Renal cortical epithelial cell (primary cell): ENCODE measurements at regions not wholly inside any gene's neighbourhood (a gene's known extent, or its start where the extent isn't known, plus 50 kb on each side); places are given as distances from the start of the nearest gene placed in this dataset.

Source experiments
- DNase-seq: peaks from one replicate; pipeline ENCODE4 v3.0.0-alpha.2; 2011; ENCODE audit warnings: low read depth

DNA sequence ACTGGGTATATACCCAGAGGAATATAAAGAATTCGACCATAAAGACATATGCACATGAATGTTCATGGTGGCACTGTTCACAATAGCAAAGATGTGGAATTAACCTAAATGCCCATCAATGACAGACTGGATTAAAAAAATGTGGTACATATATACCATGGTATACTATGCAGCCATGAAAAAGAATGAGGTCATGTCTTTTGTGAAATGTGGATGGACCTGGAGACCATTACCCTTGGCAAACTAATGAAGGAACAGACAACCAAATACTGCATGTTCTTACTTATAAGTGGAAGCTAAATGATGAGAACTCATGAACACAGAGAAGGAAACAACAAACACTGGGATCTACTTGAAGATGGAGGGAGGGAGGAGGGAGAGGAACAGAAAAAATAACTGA, 186.7 kb upstream of the SSTR4 start:
- no peak for DNase-seq

DNA sequence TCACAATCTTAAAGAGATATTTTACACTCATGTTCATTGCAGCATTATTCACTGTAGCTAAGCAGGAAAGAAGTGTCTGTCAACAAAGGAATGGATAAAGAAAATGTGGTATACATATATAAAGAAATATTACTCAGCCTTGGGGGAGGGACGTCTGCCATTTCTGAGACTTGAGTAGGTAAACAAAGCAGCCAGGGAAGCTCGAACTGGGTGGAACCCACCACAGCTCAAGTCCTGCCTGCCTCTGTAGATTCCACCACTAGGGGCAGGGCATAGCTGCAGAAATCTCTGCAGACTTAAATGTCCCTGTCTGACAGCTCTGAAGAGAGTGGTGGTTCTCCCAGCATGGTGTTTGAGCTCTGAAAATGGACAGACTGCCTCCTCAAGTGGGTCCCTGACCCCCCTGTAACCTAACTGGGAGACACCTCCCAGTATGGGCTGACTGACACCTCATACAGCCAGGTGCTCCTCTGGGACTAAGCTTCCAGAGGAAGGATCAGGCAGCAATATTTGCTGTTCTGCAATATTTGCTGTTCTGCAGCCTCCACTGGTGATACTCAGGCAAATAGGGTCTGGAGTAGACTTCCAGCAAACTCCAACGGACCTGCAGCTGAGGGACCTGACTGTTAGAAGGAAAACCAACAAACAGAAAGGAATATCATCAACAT, 183.3 kb upstream of the SSTR4 start:
- DNase-seq: peak; percentile 19

DNA sequence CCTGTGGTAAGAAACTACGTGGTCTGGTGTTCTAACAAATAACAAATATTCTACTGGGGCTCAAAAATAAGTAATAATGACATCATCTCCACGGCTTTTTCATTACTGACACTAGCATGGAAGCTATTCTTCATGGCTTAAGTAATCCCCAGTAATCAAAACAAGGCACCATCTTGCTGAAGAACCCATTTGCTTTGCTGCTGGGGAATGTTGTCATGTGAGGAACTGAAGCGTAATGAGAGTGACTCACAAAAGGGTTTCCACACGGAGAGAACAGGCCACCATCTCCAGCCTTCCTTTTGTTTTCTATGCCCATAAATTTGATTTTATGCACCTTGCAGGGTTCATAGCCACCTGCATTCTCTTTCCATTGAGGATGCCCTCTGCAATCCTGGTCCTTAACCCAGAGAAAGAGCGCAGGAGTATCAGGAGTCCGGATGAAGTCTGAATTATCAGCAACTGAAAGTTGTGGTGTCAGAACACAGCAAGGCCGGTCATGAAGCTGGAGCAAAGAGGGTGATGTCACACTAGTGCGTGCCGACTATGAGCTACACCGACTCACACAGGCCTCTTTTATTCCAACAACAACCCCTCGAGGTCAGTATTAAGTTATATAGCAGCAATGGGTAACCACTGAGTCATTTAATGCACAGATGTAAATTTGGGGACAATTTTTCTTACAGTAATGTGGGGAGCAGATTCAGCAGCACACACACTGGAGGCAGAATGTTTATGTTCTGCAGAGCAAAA, 173.7 kb upstream of the SSTR4 start:
- DNase-seq: peak; percentile 33

DNA sequence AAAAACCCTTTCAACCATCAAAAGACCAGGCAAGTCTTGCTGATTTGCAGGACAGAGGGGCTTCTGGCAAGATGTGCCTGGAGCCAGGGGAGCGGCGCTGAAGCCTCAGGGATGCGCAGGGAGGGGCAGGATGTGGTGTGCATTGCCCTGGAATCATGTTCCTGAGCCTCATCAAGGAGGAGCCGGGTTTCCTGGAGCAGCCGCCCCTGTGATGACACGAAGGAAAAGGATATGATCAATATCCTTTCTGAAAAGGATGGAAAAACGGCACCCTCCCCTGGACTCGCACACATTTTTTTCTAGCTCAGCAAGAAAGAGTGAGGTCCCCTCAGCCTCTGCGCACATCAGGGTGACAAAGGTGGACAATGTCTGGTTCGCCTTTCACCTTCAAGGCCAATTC, 173.1 kb upstream of the SSTR4 start:
- no peak for DNase-seq

DNA sequence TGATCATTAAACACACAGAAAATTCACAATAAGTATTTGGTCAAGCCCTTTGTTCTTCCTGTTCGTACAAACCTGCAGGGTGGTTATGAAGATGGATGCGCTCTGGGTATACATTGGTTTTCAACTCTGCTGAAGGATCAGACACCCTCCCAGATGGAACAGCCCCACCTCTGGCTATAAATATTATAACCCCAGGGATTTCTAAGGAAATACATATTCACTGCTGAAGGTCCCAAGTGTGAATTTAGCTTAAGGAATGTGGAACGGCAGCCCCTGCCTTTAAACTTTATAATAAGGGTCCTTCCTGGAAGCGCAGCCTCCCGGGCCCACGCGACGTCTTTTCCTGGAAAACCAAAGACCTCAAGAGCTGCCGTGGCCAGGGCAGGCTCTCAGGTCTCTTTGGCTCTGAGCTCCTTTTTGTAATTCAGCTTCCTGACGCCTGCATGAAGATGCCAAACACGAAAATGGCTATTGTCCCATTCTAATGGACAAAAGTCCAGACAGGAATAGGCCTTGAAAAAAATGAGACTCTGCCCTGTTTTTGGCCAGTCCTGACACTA, 172.4 kb upstream of the SSTR4 start:
- no peak for DNase-seq

DNA sequence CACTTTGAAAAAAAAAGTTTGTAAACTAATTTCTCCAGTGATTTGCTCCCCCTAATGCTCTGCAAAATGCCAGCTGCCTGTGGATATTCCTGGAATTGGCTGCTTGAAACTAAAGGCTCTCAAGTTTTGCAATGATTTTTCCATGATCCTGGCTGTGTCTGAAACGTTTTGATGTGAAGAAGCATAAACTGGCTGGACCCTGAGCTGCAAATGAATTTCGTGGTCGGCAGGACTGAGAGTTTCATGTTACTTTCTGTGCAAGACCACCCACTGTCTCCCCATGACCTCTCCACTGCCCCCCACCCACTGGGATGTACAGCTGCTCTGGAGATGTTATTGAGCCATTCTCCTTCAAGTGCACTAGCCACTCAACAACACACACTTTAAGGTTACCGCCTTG, 171.3 kb upstream of the SSTR4 start:
- no peak for DNase-seq

DNA sequence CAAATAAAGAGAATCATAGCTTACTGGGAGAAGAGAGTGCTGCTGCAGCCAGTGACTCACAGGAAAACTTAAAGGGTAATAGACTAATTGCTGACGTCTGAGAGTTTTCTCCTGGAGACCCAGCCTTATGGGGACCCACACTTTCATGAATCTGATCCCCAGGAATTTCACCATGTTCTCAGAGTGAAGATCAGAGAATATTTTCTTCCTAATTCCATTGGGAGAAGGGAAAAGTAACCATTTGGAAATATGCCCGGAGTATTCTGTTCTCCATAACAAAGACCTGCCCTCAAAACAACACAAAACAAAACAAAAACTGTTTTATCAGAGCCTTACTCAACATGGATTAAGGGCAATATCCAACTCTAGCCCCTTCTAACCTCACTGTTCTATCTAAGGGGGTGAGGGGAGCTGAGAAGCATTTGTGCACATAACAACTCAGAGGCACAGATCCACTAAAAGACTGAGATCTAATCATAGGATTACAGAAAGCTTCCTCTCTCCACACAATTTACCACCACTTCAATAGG, 168.2 kb upstream of the SSTR4 start:
- DNase-seq: no peak

DNA sequence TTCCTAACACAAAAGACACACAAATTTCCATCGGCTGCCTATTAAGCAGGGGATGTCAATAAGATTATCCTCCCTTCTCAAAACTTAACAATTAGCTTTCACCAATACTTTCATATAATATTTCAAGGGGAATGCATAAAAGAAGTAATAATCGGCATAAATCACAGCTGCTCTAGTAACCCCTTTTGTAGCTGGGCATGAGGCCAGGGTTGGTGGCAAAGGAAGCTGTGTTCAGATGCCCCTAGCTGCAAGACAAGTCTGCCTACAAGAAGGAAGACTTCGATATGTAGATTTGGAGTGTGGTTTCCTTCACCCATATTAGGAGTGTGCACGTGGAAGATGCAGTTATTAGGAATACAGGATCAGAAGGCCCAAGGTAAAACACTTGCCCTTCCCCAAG, 156.9 kb upstream of the SSTR4 start:
- no peak for DNase-seq

DNA sequence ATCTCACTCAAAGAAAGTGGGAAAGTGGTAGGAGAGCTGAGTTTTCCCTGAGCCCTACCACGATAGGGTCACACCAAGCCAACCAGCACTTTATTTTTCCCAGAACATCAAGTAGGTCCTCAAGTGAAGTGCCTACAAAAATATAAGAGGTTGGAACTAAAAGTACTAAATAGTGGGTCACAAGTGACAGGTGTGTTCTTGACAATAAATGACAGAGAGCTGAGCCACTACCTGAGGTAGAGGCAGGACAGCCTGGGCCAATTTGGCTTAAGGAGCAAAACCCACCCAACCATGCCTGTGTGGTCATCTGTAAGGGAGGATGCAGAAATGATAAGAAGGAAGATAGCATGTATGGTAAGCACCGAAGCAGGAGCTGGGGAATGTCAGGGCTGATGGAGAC, 154.8 kb upstream of the SSTR4 start:
- no peak for DNase-seq

DNA sequence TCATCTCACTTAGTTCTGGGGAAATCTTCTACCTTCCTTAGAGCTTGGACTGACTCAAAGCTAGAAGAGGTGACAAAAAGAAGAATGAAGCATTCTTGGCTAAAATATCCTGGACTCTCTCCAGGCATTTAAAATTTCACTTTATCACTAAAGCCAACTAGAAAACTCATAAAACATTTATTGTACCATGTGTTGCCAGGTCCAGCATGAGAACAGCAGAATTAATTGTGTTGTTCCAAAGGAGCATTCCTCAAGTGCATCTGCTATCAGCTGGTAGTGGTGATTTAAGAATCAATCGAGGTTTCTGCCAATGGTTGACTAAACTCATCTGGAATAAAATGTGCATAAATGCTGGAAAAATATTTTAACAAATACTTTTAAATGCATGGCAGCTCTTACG, 147.3 kb upstream of the SSTR4 start:
- DNase-seq: no peak

DNA sequence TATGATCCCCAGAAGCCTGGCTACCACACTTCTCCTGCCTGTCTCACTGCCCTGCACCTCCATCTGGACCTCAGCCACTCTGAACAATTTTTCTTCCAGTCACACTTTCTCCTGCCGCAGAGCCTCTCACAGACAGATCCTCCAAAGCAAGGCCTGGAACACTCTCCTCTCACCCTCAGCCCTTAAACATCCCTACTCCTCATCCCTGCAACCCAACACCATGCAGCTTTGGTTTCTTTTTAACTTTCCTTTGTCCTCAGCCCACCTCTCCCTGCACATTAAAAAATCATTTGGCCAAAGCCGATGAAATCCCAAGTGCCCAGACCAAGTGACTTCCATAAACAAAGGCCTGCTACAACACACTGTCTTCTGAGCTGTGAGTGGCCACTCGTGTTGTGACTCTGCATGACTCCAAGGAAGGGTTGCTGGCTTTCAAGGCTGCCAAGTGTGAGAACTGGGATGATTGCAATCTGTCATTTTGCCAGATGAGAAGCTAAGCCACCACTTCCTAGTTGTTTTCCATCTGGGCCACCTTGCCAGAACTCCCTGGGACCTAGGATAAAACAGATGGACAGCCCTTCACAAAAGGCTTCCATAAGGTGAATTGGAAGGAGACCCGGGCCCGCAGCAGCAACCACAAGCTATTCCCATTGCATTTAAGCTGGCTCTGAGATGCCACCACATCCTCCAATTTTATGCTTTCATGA, 144.4 kb upstream of the SSTR4 start:
- DNase-seq: no peak

DNA sequence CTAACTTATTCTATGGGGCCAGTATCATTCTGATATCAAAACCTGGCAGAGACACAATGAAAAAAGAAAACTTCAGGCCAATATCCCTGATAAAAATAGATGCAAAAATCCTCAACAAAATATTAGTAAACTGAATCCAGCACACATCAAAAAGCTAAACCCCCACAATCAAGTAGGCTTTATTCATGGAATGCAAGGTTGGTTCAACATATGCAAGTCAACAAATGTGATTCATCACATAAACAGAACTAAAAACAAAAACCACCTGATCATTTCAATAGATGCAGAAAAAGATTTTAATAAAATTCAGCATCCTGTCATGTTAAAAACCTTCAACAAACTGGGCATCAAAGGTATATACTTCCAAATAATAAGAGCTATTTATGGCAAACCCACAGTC, 133.9 kb upstream of the SSTR4 start:
- DNase-seq: no peak

DNA sequence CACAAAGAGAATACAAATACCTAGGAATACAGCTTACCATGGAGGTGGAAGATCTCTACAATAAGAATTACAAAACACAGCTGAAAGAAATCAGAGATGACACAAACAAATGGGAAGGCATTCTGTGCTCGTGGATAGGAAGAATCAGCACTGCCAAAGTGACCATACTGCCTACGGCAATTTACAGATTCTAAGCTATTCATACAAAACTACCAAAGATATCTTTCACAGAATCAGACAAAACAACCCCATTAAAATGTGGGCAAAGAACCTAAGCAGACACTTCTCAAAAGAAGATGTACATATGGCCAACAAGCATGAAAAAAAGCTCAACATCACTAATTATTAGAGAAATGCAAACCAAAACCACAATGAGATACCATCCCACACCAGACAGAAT, 133.2 kb upstream of the SSTR4 start:
- no peak for DNase-seq

DNA sequence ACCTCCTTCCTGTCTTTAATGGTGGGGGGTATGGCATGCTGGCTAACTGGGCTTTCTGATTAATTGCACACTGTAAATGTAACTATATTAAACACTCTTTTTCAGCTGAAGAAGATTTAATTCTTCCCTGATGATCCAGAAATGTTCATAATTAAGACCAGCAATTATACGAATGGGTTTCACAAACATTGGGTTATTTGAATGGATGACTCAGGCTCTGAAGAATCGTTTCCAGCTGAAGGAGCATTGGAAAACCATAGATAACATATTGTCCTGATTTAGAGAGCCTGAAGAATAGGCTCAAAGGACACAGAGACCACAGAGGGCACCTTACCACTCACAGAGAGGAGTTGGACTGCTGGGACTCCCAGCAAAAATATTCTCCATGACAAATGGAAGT, 130.7 kb upstream of the SSTR4 start:
- no peak for DNase-seq

DNA sequence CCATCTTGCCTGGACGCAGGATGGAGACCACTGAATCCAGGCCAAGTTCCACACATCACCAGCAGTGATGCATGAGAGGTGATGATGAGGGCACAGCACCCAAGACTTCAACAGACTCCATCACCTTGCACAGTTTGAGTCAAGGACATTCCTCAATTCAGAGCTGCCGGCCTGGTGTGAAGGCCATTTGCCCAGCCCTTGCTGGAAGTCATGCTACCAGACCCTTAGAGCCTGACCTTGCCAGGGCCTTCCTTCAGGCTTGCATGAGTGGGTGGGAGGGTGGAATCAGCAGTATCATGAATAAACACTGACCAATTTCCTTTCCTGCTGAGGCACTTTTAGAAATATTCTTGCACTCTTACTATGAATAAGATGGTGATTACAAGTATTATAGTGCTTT, 130.2 kb upstream of the SSTR4 start:
- no peak for DNase-seq

DNA sequence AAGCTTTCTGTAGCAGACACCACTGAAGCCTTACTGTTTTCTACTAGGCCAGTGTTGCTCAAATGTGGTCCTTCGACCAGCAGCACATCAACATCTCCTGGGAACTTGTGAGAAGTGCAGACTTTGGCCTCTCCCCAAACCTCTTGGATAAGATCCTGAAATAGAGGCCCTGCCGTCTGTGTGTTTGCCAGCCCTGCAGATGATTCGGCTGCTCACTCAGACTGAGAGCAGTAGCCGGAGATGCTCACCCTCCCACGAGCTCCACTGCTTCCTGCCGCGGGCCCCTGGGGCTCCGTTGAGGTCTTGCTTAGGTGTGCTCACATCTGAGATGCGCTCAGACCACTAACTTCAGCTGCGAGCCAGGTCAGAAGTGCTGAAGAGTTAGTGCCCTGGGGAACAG, 129.5 kb upstream of the SSTR4 start:
- DNase-seq: no peak

DNA sequence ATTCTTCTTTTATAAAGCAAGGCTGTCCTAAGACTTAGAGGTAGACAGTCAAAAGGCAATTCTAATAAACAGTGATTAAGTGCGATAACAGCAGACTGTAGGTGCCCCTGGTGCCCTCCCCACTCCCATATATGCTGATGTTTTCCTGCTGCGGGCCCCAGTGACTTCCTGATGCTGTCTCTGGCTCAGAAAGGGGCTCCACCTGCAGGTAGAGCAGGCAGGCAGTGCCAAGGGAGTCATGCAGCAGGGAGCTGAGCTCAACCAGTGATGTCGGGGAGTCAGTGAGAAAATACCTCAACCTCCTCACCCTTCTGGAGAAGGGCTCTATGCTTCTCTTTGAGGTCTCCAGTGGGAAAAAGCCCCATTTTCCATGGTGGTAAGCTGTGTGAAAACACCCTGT, 126.7 kb upstream of the SSTR4 start:
- no peak for DNase-seq

DNA sequence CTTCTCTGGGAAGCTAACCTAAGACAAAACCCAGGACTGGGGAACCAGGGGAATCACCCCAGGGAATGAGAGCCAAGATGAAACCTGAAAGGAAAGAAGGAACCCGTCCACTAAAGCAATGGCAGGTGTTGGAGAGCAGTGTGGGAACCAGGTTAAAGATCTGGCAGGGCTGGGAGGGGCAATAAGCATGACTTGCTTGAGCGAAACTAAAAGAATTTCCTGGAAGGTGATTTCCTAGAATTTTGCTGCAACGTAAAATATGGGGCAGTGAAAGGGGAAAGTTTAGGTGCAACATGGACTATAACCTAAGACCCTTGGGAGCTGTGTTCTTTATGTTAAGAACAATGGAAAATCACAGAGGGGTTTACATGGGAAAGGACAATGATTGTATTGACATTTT, 126.2 kb upstream of the SSTR4 start:
- no peak for DNase-seq

DNA sequence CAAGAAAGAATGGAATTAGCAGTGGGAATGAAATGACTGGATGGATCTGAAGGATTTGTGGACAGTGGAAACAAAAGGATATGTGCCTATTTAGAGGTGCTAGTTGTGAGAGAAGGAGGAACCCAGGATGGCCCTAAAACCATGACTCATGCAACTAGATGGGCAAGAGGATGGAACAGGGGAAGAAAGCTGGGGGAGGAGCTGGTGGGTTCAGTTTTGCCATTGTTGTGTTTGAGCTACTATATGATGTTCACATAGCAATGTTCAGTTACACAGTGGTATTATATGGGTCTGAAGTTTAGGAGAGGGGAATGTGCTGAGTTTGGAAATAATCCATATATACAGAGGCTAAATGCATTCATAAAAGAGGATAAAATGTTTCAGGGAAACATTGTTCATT, 125.7 kb upstream of the SSTR4 start:
- no peak for DNase-seq

DNA sequence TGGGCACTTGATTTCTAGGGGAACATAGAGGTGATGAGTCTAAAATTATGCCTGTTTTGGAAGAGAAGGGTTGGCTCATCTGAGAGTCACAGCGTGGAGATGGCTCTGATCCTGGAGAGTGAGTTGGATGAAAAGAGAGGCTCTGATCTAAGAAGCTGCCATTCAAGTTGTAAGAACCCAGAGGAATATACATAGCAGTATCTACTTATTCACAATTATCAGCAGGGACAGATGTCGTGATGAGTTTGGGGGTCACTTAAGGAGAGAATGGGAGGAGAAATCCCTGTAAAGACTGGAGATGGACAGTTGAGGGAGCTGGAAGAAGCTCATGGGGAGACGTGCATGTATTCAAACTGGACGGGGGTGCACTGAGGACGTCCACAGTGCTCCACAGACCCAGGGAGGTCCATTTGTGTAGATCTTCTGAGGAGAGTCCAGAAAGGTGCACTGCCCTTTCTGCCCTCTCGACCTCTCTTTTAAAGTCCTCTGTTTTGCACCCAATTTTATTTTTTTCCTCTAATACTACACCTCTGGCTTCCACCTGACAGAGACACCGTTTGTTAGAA, 124.7 kb upstream of the SSTR4 start:
- no peak for DNase-seq

DNA sequence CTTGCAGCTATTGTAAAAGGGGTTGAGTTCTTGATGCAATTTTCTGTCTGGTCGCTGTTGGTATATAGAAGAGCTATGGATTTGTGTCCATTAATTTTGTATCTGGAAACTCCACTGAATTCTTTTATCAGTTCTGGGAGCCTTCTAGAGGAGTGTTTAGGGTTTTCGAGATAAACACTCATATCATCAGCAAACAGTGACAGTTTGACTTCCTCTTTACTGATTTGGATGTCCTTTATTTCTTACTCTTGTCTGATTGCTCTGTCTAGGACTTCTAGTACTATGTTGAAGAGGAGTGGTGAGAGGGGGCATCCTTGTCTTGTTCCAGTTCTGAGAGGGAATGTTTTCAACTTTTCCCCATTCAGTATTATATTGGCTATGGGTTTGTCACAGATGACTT, 120.8 kb upstream of the SSTR4 start:
- DNase-seq: no peak

DNA sequence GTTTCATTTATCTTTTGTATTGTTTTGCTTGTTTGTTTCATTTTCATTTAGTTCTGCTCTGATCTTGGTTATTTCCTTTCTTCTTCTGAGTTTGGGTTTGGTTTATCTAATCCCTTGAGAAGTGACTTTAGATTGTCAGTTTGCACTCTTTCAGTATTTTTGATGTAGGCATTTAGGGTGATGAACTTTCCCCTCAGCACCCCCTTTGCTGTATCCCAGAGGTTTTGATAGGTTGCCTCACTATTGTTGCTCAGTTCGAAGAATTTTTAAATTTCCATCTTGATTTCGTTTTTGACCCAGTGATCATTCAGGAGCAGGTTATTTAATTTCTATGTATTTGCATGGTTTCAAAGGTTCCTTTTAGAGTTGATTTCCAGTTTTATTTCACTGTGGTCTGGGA, 119.6 kb upstream of the SSTR4 start:
- DNase-seq: no peak
